Uterus (tissue), 2 donors: ENCODE measurements at regions not wholly inside any gene's neighbourhood (a gene's known extent, or its start where the extent isn't known, plus 50 kb on each side); places are given as distances from the start of the nearest gene placed in this dataset.

Experiments
- CTCF ChIP-seq, 4 experiments: fragments of 200-600 bp in 2 of 4; fragments of 450-650 bp in 2 of 4; sonication (generic) in 2 of 4; IDR thresholded peaks; one replicate each; pipeline ENCODE4 v1.5.1; 2016 to 2019; ENCODE audit warnings: antibody characterized with exemption in 4 of 4, mild to moderate bottlenecking in 2 of 4, moderate library complexity in 1 of 4
- POLR2A ChIP-seq, 2 donors: fragments of 450-650 bp; IDR thresholded peaks; one replicate each; pipeline ENCODE4 v1.6.1; 2016; ENCODE audit warnings: antibody characterized with exemption in 2 of 2, mild to moderate bottlenecking in 1 of 2, moderate library complexity in 1 of 2

GRCh38 chr3:31472479-31473390 lies 60.0 kb upstream of the STT3B start:
- no peak for TF ChIP-seq CTCF (IDR thresholded peaks at IDR 0.05)
- no peak for TF ChIP-seq POLR2A (IDR thresholded peaks at IDR 0.05)
